ENCODE measurements at regions not wholly inside any gene's neighbourhood (a gene's known extent, or its start where the extent isn't known, plus 50 kb on each side); places are given as distances from the start of the nearest gene placed in this dataset.

- Histone ChIP-seq H3K4me1 (no peaks in the 10 kb centered on the region), H3K36me3 (no peaks in the 10 kb centered on the region), H3K9ac (no peak overlapping the region), H3K27ac (no peak overlapping the region), H3K4me3 (no peak overlapping the region), H4K20me1 (no peaks in the 10 kb centered on the region), H3K4me2 (no peak overlapping the region), H3K9me3 (replicated peaks in 1 of 11) (no peaks in the 10 kb centered on the region), H3K27me3 (no peaks in the 10 kb centered on the region)
- TF ChIP-seq Cebpa-rat (IDR thresholded peaks at IDR 0.05): no peak
Measured at GRCh38 chr2:67340133-67341011, 56.8 kb upstream of the ETAA1 start.

GRCh38 chr2:67341012-67341318 is 56.2 kb upstream of the ETAA1 start:
- H3K36me3 ChIP-seq: no peaks in the 10 kb centered on the region
- no peak overlapping the region for H3K9ac ChIP-seq
- no peaks in the 10 kb centered on the region for H4K20me1 ChIP-seq
- no peak for TF ChIP-seq Cebpa-rat (IDR thresholded peaks at IDR 0.05)
- H3K9me3 ChIP-seq (replicated peaks in 1 of 11): no peaks in the 10 kb centered on the region
- no peak overlapping the region for H3K4me3 ChIP-seq
- H3K4me1 ChIP-seq: no peaks in the 10 kb centered on the region
- no peaks in the 10 kb centered on the region for H3K27me3 ChIP-seq
- H3K4me2 ChIP-seq: no peak overlapping the region
- H3K27ac ChIP-seq: no peak overlapping the region

GRCh38 chr2:67341336-67341735 is 55.8 kb upstream of the ETAA1 start:
- Histone ChIP-seq H3K4me1 (no peaks in the 10 kb centered on the region), H3K36me3 (no peaks in the 10 kb centered on the region), H3K27ac (no peak overlapping the region), H3K27me3 (no peaks in the 10 kb centered on the region), H4K20me1 (no peaks in the 10 kb centered on the region), H3K9ac (no peak overlapping the region), H3K4me3 (no peak overlapping the region), H3K9me3 (replicated peaks in 1 of 11) (no peaks in the 10 kb centered on the region), H3K4me2 (no peak overlapping the region)
- no peak for TF ChIP-seq Cebpa-rat (IDR thresholded peaks at IDR 0.05)

GRCh38 chr2:67342394-67342793 is 54.7 kb upstream of the ETAA1 start:
- no peak overlapping the region for H3K9ac ChIP-seq
- no peaks in the 10 kb centered on the region for H3K27me3 ChIP-seq
- no peaks in the 10 kb centered on the region for H4K20me1 ChIP-seq
- H3K4me2 ChIP-seq: no peak overlapping the region
- no peak for TF ChIP-seq Cebpa-rat (IDR thresholded peaks at IDR 0.05)
- H3K9me3 ChIP-seq (replicated peaks in 1 of 11): no peaks in the 10 kb centered on the region
- no peak overlapping the region for H3K27ac ChIP-seq
- H3K4me1 ChIP-seq: no peaks in the 10 kb centered on the region
- no peak overlapping the region for H3K4me3 ChIP-seq
- no peaks in the 10 kb centered on the region for H3K36me3 ChIP-seq

- Histone ChIP-seq H3K4me2 (no peak overlapping the region), H3K27me3 (no peaks in the 10 kb centered on the region), H4K20me1 (no peaks in the 10 kb centered on the region), H3K4me1 (no peaks in the 10 kb centered on the region), H3K36me3 (no peaks in the 10 kb centered on the region), H3K9me3 (replicated peaks in 1 of 11) (peaks cover 11 to 24% (median 19%) of the 10 kb centered on the region in 11 experiments), H3K27ac (no peak overlapping the region), H3K9ac (no peak overlapping the region), H3K4me3 (no peak overlapping the region)
- TF ChIP-seq Cebpa-rat (IDR thresholded peaks at IDR 0.05): no peak
Measured at GRCh38 chr2:67346718-67347407, 50.3 kb upstream of the ETAA1 start.

Data from BLaER1 treated with 17β-estradiol and CSF1 and Interleukin-3, amounts not matched to agents 10 nM and 100 nM (cell line).